ENCODE measurements at regions not wholly inside any gene's neighbourhood (a gene's known extent, or its start where the extent isn't known, plus 50 kb on each side); places are given as distances from the start of the nearest gene placed in this dataset.

DNA sequence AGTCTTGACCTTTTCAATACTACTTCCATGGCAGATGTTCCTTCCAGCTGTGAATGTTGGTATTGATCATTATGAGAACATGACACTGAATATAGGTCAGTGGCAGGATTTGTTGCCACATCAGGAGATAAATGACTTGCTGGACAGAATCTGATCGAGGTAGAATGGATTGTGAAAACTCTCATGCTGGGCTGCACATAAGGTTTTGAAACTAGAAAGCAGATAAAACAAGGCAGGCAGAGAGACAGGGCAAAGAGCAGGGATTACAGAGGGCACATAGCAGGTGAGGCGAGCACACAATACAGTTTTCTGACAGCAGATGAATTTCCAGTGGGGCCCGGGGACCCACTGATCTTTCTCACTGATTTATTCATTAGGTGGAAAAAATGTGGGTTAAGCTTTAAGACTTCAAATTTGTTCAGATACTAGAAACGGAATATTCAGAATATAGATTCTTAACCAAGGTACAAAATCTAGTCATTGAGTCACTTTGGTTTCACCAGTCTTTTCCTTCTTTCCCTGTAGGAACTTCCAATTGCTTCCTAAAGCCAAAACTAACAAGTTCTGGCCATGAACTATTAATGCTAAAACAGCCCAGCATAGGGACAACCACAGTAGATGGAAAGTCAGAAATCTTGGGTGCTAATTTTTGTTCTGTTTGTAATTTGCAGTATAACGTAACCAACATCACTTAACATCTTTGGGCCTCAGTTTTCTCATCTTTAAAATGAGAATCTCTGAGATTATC is 296.0 kb upstream of the PTBP2 start:
- 71 to 76% methylated on average over 5 of the region's 5 CpGs for whole genome bisulfite sequencing, 2 donors
- no peak for TF ChIP-seq POLR2A (IDR thresholded peaks at IDR 0.05)
- TF ChIP-seq, protein P1, sequence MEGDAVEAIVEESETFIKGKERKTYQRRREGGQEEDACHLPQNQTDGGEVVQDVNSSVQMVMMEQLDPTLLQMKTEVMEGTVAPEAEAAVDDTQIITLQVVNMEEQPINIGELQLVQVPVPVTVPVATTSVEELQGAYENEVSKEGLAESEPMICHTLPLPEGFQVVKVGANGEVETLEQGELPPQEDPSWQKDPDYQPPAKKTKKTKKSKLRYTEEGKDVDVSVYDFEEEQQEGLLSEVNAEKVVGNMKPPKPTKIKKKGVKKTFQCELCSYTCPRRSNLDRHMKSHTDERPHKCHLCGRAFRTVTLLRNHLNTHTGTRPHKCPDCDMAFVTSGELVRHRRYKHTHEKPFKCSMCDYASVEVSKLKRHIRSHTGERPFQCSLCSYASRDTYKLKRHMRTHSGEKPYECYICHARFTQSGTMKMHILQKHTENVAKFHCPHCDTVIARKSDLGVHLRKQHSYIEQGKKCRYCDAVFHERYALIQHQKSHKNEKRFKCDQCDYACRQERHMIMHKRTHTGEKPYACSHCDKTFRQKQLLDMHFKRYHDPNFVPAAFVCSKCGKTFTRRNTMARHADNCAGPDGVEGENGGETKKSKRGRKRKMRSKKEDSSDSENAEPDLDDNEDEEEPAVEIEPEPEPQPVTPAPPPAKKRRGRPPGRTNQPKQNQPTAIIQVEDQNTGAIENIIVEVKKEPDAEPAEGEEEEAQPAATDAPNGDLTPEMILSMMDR (IDR thresholded peaks at IDR 0.05) = no peak

DNA sequence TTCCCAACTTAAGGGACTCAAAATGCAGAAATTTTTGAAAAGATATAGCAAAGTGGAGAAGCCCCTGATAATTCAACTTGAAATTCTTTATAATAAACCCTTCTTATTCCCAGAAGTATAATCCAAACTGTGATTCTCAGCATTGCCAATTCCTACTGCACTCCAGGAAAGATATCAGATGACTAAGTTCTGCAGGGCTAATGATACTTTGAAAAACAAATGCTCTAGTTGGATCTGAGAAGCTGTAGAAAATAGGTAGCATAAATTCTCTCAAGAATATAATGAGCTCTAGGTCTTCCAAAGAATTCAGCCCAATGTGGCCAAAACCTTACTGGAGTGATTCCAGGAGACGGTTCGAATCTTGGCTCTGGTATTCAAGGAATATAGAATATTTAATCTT is 294.0 kb upstream of the PTBP2 start:
- Histone ChIP-seq H3K4me1 (no peaks in the 10 kb centered on the region), H3K27me3 (no peaks in the 10 kb centered on the region), H3K9me3 (no peaks in the 10 kb centered on the region), H3K4me3 (no peak overlapping the region), H3K27ac (no peak overlapping the region), H3K36me3 (no peaks in the 10 kb centered on the region)
- ATAC-seq (ENCODE audit: low FRiP score in 2 of 2) = no peak
- WGBS, 2 donors = 84 to 92% methylated on average over 2 of the region's 2 CpGs
- TF ChIP-seq POLR2A (IDR thresholded peaks at IDR 0.05) (no peak), EP300 (IDR thresholded peaks at IDR 0.05) (no peak), POLR2AphosphoS5 (IDR thresholded peaks at IDR 0.05) (no peak)
- TF ChIP-seq, protein P1 (IDR thresholded peaks at IDR 0.05) = no peak
- no peak for DNase-seq

More for the DNA sequence above, 296.0 kb upstream of the PTBP2 start:
- Histone ChIP-seq H3K27ac (no peak overlapping the region), H3K4me3 (no peak overlapping the region), H3K27me3 (no peaks in the 10 kb centered on the region), H3K36me3 (no peaks in the 10 kb centered on the region), H3K4me1 (no peaks in the 10 kb centered on the region), H3K9me3 (no peaks in the 10 kb centered on the region)
- ATAC-seq (ENCODE audit: low FRiP score in 2 of 2) = no peak
- DNase-seq = no peak

DNA sequence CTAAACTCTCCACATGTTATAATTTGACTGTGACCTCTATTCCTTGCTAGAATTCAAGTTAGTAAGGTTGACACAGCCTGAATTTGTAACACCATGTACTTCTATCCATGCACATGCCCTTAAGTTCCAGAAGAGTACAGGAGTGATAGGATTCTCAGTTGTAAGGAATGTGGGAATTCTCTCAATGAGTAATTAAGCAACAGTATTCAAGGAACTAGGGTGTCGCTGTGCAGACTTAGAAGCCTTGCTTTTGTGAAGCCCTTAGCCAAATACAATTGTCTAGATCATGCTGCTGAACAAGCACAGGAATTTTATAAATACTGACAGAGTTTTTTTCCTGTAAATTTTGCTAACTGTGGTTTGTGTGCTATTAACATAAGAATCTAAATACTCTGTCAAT is 276.3 kb upstream of the PTBP2 start:
- H3K4me1 ChIP-seq = no peaks in the 10 kb centered on the region
- no peaks in the 10 kb centered on the region for H3K27me3 ChIP-seq
- 73 to 88% methylated on average over 1 of the region's 1 CpG for WGBS, 2 donors
- no peak for DNase-seq
- H3K36me3 ChIP-seq = no peaks in the 10 kb centered on the region
- no peaks in the 10 kb centered on the region for H3K9me3 ChIP-seq
- TF ChIP-seq, protein P1 (IDR thresholded peaks at IDR 0.05) = no peak
- TF ChIP-seq EP300 (IDR thresholded peaks at IDR 0.05) (no peak), POLR2AphosphoS5 (IDR thresholded peaks at IDR 0.05) (no peak), POLR2A (IDR thresholded peaks at IDR 0.05) (no peak)
- no peak overlapping the region for H3K4me3 ChIP-seq
- no peak overlapping the region for H3K27ac ChIP-seq
- ATAC-seq (ENCODE audit: low FRiP score in 2 of 2) = no peak

DNA sequence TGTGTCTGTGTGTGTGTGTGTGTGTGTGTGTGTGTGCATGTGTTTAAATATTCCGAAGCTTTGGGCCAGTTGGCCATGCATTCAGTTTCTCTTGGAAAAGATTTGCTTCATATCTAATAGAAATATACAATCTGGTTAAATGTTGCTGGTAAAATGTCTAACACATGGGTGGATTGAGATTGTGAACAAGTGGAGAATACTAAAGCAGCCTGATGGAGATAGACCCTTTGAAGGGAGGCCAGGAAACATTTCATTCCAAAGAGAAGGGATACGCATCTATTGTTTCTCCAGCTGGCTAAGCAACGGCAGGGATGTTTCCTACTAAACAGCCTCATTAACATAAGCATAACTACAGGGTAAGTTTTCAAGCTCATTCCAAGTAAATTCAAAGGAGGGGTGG is 257.5 kb upstream of the PTBP2 start:
- no peak for DNase-seq
- no peaks in the 10 kb centered on the region for H3K9me3 ChIP-seq
- TF ChIP-seq, protein P1 (IDR thresholded peaks at IDR 0.05) = no peak
- TF ChIP-seq POLR2AphosphoS5 (IDR thresholded peaks at IDR 0.05) = no peak
- TF ChIP-seq EP300 (IDR thresholded peaks at IDR 0.05) = no peak
- TF ChIP-seq POLR2A (IDR thresholded peaks at IDR 0.05) = no peak
- H3K27ac ChIP-seq = no peak overlapping the region
- H3K4me3 ChIP-seq = no peak overlapping the region
- no peaks in the 10 kb centered on the region for H3K4me1 ChIP-seq
- no peak for ATAC-seq (ENCODE audit: low FRiP score in 2 of 2)
- H3K27me3 ChIP-seq = no peaks in the 10 kb centered on the region
- 64 to 67% methylated on average over 3 of the region's 3 CpGs for WGBS, 2 donors
- no peaks in the 10 kb centered on the region for H3K36me3 ChIP-seq

DNA sequence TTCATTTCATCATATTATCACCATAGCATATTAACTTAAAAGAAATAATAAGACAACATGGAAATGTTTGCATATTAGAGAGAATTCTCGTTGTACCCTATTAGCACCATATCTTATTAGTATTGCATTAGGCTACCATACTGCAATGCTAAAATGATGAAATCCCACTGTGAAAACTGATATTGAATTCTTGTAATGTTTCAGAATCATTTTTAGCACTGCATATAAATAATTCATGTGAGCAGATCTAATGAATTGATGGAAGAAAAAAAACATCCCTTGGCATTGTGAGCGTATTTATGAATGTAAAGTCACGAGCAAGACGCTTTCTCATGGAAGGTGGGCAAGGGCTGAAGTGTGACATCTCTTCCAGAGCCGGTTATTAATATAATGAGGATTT is 257.1 kb upstream of the PTBP2 start:
- ATAC-seq (ENCODE audit: low FRiP score in 2 of 2) = no peak
- 82 to 83% methylated on average over 5 of the region's 5 CpGs for WGBS, 2 donors

More for the DNA sequence above, 257.1 kb upstream of the PTBP2 start:
- Histone ChIP-seq H3K27me3 (no peaks in the 10 kb centered on the region), H3K27ac (no peak overlapping the region), H3K9me3 (no peaks in the 10 kb centered on the region), H3K4me1 (no peaks in the 10 kb centered on the region), H3K36me3 (no peaks in the 10 kb centered on the region), H3K4me3 (no peak overlapping the region)
- TF ChIP-seq POLR2A (IDR thresholded peaks at IDR 0.05) (no peak), POLR2AphosphoS5 (IDR thresholded peaks at IDR 0.05) (no peak), EP300 (IDR thresholded peaks at IDR 0.05) (no peak)
- TF ChIP-seq, protein P1 (IDR thresholded peaks at IDR 0.05) = no peak
- DNase-seq = no peak

Measured in upper lobe of left lung (tissue), 6 donors.